K562 (cell line): ENCODE measurements at regions not wholly inside any gene's neighbourhood (a gene's known extent, or its start where the extent isn't known, plus 50 kb on each side); places are given as distances from the start of the nearest gene placed in this dataset.

Experiments used
- HNRNPLL ChIP-seq: fragments of 200-400 bp; formaldehyde crosslinking; IDR thresholded peaks from 2 replicates; pipeline ENCODE4 v1.6.1; 2017; ENCODE audit warnings: low read length, low read depth, mild to moderate bottlenecking; ENCODE audit not compliant: poor library complexity, severe bottlenecking
- NR2C1 ChIP-seq, 2 experiments: fragments of 450-650 bp; IDR thresholded peaks; 2 replicates each; pipeline ENCODE4 v1.6.1; 2017; ENCODE audit warnings: mild to moderate bottlenecking in 2 of 2, antibody characterized with exemption in 1 of 2, inconsistent platforms in 1 of 2, missing compliant biosample characterization in 1 of 2, missing genetic modification characterization in 1 of 2

DNA sequence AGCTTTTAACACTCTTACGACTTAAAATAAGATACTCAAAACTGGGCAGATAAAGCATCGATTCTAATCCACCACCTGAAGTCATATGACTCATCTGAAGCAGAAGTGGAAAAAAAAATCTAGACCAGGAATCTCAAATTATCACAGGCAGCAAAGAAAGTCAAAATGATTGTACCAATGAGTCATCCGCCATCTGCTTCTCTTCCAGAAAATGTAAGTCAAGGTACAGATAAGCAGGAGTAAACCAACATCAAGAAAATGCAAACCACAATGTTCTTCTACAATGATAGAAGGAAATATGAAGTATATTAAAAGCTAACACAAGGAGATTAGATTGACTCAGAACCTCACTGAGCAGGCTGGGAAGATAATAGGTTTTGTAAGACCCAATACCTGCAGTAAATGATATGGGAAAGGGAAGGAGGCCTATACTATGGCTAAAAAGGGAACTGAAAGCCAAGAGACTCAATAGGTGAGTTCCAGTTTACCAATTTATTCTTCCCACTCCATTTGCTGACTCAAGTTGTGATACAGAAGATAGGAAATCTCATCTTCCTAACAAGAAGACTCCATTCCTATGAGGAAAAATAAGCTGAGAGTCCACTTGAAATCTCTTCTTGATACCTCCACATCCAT is 88.4 kb upstream of the TET2 start:
- TF ChIP-seq NR2C1 (IDR thresholded peaks at IDR 0.05) (no peak), NR2C1 (tag; IDR thresholded peaks at IDR 0.05) (no peak), HNRNPLL (no peak)
